ENCODE measurements at regions not wholly inside any gene's neighbourhood (a gene's known extent, or its start where the extent isn't known, plus 50 kb on each side); places are given as distances from the start of the nearest gene placed in this dataset.

DNA sequence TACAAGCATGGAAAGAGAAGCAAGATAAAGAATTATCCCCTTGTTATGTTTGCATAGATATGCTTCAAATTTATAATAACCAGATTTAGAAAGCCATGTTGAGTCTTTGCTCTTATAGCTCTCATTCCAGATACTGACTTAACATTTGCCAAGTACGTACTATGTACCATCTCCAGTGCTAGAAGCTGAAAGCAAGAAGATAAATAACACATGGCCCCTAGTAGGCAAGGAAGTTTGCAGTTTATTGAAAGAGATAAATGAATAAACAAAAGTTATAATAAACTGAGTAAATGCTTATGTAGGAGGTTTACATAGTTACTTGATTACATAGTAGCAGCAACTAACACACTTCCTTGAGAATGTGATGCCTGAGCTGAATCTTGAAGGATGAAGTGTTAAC, 628.4 kb downstream of the HINT1 start:
- H3K27ac ChIP-seq (ENCODE audit: low read depth, low read length, severe bottlenecking): no peak overlapping the region
- H3K4me1 ChIP-seq (ENCODE audit: control insufficient read depth, insufficient read depth, low read length, poor library complexity, severe bottlenecking): no peaks in the 10 kb centered on the region
- no peaks in the 10 kb centered on the region for H3K9me3 ChIP-seq (ENCODE audit: control insufficient read depth, low read length)
- H3K36me3 ChIP-seq (ENCODE audit: control insufficient read depth, insufficient read depth, low read length): no peaks in the 10 kb centered on the region
- WGBS, 2 experiments (ENCODE audit: insufficient coverage in 2 of 2): no CpG with 5 or more reads among the region's 1 CpG
- no peak overlapping the region for H3K4me3 ChIP-seq (ENCODE audit: extremely low read depth, insufficient read depth, low read length, poor library complexity, severe bottlenecking)

DNA sequence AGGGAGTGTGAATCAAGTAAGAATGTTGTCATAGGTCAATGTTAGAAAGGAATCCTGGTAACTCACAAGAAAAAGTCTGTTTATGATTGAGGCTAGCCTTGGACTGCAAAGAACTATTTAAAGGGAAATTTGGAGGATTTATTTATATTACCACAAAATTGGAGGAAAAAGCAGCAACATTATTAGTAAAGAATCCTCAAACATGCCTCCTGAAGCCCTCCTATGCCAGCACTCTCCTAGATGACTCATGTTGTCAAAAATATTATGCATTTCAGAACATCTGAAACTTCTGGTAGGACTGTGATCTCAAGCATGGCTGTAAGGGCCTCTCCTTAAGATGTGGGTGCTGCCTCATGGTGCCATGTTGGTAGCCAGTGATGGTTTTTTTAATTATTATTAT, 628.5 kb downstream of the CHSY3 start:
- H3K27ac ChIP-seq (ENCODE audit: low read depth, low read length, severe bottlenecking): no peak overlapping the region
- H3K4me1 ChIP-seq (ENCODE audit: control insufficient read depth, insufficient read depth, low read length, poor library complexity, severe bottlenecking): no peaks in the 10 kb centered on the region
- no peaks in the 10 kb centered on the region for H3K36me3 ChIP-seq (ENCODE audit: control insufficient read depth, insufficient read depth, low read length)
- no peaks in the 10 kb centered on the region for H3K9me3 ChIP-seq (ENCODE audit: control insufficient read depth, low read length)
- no peak overlapping the region for H3K4me3 ChIP-seq (ENCODE audit: extremely low read depth, insufficient read depth, low read length, poor library complexity, severe bottlenecking)

DNA sequence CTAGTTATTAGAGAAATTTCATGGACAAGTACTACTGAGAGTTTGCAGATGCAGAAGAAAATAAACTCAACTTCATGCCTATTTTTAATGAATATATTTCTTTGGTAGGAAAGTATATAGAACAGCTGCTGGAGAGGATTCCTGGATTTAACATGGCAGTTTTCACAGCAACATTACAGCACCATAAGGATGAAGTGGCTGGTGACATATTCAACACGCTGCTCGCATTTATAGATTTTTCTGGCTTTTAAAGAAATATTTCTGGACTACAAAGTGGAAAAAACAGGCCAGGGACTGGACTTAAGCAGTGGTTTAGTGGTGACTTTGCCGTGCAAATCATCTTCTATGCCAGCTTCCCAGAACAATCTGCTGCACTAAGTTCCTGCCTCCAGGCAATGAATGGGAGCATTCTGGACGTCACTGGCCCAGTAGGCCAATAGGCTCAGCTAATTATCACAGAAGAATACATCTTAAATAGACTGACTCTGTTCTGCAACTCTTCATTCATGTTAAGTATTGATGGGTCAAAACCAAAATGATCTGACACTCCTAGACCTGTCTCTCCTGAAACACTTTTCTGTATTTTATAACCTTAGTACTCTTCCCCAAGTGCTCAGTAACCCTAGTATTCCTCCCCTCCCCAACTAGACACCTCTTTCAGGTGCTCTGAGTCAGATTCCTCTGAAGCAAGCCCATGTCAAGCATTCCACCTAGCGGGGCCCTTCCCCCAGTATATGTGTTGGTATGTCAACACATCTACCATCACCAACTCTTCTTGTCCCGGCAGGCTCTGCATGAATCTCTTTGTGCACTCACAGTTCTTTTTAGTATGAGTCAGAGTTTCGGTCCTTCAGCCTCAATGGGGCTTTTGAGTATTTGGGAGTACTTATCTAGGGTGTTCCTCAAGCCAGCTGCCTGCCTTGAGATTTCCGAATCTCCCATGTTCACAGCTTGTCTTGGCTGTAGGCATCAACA, 625.5 kb downstream of the CHSY3 start:
- H3K4me3 ChIP-seq (ENCODE audit: extremely low read depth, insufficient read depth, low read length, poor library complexity, severe bottlenecking): no peak overlapping the region
- H3K9me3 ChIP-seq (ENCODE audit: control insufficient read depth, low read length): no peaks in the 10 kb centered on the region
- H3K36me3 ChIP-seq (ENCODE audit: control insufficient read depth, insufficient read depth, low read length): no peaks in the 10 kb centered on the region
- 89 to 90% methylated on average over 5 to 6 of the region's 8 CpGs for WGBS, 2 experiments (ENCODE audit: insufficient coverage in 2 of 2)
- H3K4me1 ChIP-seq (ENCODE audit: control insufficient read depth, insufficient read depth, low read length, poor library complexity, severe bottlenecking): no peaks in the 10 kb centered on the region
- H3K27ac ChIP-seq (ENCODE audit: low read depth, low read length, severe bottlenecking): no peak overlapping the region

DNA sequence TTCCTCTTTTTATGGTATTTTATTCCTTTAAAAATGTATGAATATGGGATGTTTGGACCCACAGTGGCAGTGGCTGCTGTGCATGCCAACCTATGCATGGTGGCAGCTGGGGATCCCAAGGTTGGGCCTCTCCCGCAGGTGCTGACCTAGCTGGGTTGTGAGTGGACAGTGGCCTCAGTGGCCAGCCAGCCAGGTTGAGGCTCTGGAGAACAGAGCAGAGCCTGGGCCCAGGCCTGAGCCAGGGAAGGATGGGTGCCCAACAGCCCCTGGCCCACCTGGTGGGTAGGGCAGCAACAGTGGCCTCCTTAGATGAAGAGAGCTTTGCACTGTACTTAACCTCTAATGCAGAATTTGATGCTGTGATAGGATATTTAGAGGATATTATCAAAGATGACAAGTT, 624.8 kb downstream of the CHSY3 start:
- 100% methylated on average over 1 of the region's 1 CpG for WGBS, 2 experiments (ENCODE audit: insufficient coverage in 2 of 2)
- H3K36me3 ChIP-seq (ENCODE audit: control insufficient read depth, insufficient read depth, low read length): no peaks in the 10 kb centered on the region
- H3K27ac ChIP-seq (ENCODE audit: low read depth, low read length, severe bottlenecking): no peak overlapping the region
- H3K4me1 ChIP-seq (ENCODE audit: control insufficient read depth, insufficient read depth, low read length, poor library complexity, severe bottlenecking): no peaks in the 10 kb centered on the region
- no peaks in the 10 kb centered on the region for H3K9me3 ChIP-seq (ENCODE audit: control insufficient read depth, low read length)
- H3K4me3 ChIP-seq (ENCODE audit: extremely low read depth, insufficient read depth, low read length, poor library complexity, severe bottlenecking): no peak overlapping the region

DNA sequence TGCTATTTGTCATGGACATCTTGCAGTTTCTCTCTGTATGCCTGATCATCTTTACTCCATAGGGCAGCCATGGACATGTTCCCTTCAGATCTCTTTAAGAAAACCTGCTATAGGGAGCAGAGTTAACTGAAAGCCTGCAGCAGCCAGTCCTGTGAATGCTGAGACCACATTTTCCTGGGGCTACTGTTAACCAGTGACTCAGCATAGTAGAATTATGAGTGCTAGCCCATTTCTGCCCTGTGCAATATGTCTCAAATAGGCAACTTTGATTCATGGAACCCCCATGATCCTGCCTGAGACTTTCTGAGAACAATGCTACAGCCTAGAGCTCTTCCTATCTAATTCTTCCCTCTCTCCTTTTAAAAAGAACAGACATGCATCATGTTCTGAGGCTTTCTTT, 624.2 kb downstream of the CHSY3 start:
- Histone ChIP-seq H3K36me3 (ENCODE audit: control insufficient read depth, insufficient read depth, low read length) (no peaks in the 10 kb centered on the region), H3K4me3 (ENCODE audit: extremely low read depth, insufficient read depth, low read length, poor library complexity, severe bottlenecking) (no peak overlapping the region), H3K9me3 (ENCODE audit: control insufficient read depth, low read length) (no peaks in the 10 kb centered on the region), H3K27ac (ENCODE audit: low read depth, low read length, severe bottlenecking) (no peak overlapping the region), H3K4me1 (ENCODE audit: control insufficient read depth, insufficient read depth, low read length, poor library complexity, severe bottlenecking) (no peaks in the 10 kb centered on the region)

DNA sequence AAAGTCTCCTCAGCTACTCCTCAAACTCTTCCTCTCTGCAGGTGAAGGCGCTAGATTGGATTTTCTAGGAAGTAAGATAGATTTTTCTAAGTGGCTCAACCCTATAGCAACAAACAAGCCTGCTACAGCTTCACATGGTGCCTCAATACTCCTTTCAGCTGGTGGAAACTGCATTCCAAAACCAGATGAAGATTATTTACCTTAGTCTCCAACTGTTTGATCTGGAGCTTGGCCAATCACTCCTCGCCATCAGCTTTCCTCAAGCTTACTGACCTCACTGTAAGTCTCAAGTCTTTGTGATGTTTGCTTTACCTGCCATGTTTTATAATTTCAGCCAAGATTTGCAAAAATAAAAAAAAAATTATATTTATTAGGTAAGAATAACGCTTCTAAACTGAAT, 622.4 kb downstream of the CHSY3 start:
- no peak overlapping the region for H3K27ac ChIP-seq (ENCODE audit: low read depth, low read length, severe bottlenecking)
- 100% methylated on average over 1 of the region's 3 CpGs; no CpG with 5 or more reads in 1 of the 2 experiments for WGBS, 2 experiments (ENCODE audit: insufficient coverage in 2 of 2)
- no peaks in the 10 kb centered on the region for H3K36me3 ChIP-seq (ENCODE audit: control insufficient read depth, insufficient read depth, low read length)
- H3K9me3 ChIP-seq (ENCODE audit: control insufficient read depth, low read length): no peaks in the 10 kb centered on the region
- no peaks in the 10 kb centered on the region for H3K4me1 ChIP-seq (ENCODE audit: control insufficient read depth, insufficient read depth, low read length, poor library complexity, severe bottlenecking)
- H3K4me3 ChIP-seq (ENCODE audit: extremely low read depth, insufficient read depth, low read length, poor library complexity, severe bottlenecking): no peak overlapping the region

DNA sequence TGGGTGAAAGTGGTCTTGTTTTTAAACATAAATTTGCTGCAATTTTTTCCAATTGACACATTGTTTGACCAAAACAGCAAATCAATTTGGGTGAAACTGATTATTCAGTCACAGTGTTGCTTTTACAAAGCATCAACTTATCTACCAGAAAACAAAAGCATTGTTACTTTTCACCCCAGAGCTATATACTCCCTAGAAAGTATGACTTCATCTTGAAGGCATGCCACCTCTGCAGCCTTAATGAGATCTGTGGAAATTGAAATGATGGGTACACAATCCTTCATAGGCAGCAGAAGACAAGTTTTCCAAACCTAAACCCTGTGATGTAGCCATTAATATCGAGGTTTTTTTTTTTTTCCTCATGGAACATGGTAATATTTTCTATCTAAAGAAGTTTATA, 615.9 kb downstream of the CHSY3 start:
- peaks cover 7% of the 10 kb centered on the region for H3K9me3 ChIP-seq (ENCODE audit: control insufficient read depth, low read length)
- no peaks in the 10 kb centered on the region for H3K36me3 ChIP-seq (ENCODE audit: control insufficient read depth, insufficient read depth, low read length)
- no CpG with 5 or more reads among the region's 1 CpG for WGBS, 2 experiments (ENCODE audit: insufficient coverage in 2 of 2)
- H3K4me3 ChIP-seq (ENCODE audit: extremely low read depth, insufficient read depth, low read length, poor library complexity, severe bottlenecking): no peak overlapping the region
- no peak overlapping the region for H3K27ac ChIP-seq (ENCODE audit: low read depth, low read length, severe bottlenecking)
- H3K4me1 ChIP-seq (ENCODE audit: control insufficient read depth, insufficient read depth, low read length, poor library complexity, severe bottlenecking): no peaks in the 10 kb centered on the region

DNA sequence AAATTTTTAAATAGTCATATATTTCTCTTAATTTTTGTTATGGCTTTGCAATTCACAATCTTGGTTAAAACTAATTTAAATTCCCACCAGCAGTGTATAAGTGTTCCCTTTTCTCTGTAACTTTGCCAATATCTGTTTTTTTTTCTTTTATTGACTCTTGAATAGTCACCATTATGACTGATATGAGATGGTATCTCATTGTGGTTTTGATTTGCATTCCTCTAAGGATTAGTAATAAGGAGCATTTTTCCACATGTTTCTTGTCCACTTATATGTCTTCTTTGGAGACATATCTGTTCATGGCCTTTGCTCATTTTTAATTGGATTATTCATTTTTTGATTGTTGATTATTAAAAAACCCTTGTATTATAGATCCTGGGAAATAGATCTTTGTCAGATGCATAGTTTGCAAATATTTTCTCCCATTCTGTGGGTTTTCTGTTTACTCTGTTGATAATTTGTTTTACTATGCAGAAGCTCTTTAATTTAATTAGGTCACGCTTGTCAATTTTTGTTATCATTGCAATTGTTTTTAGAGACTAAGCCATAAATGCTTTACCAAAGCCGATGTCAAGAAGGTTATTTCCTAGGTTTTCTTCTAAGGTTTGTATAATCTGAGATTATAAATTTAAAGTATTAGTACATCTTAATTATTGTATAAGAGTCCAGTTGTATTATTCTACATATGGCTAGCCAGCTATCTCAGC, 610.9 kb downstream of the CHSY3 start:
- no CpG with 5 or more reads among the region's 2 CpGs for WGBS, 2 experiments (ENCODE audit: insufficient coverage in 2 of 2)
- no peak overlapping the region for H3K27ac ChIP-seq (ENCODE audit: low read depth, low read length, severe bottlenecking)
- no peaks in the 10 kb centered on the region for H3K4me1 ChIP-seq (ENCODE audit: control insufficient read depth, insufficient read depth, low read length, poor library complexity, severe bottlenecking)
- no peak overlapping the region for H3K4me3 ChIP-seq (ENCODE audit: extremely low read depth, insufficient read depth, low read length, poor library complexity, severe bottlenecking)
- H3K36me3 ChIP-seq (ENCODE audit: control insufficient read depth, insufficient read depth, low read length): no peaks in the 10 kb centered on the region
- H3K9me3 ChIP-seq (ENCODE audit: control insufficient read depth, low read length): peaks cover 7% of the 10 kb centered on the region

DNA sequence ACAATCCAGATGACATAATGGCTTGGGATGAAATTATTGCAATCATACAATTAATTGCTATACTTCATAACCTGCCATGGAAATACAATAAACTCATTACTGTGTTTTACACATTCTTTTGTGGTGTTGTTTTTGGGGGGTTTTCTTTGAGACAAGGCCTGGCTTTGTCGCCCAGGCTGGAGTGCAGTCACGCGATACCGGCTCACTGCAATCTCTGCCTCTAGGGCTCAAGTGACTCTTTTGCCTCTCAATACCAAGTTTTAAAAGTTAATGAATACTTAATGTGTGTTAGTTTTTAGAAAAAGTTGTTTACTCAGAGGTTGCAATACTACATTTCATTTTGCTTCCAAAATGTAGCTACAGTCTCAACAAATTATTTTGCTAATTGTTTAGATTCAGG, 598.4 kb downstream of the CHSY3 start:
- H3K9me3 ChIP-seq (ENCODE audit: control insufficient read depth, low read length): no peaks in the 10 kb centered on the region
- no peaks in the 10 kb centered on the region for H3K36me3 ChIP-seq (ENCODE audit: control insufficient read depth, insufficient read depth, low read length)
- no peaks in the 10 kb centered on the region for H3K4me1 ChIP-seq (ENCODE audit: control insufficient read depth, insufficient read depth, low read length, poor library complexity, severe bottlenecking)
- H3K27ac ChIP-seq (ENCODE audit: low read depth, low read length, severe bottlenecking): no peak overlapping the region
- H3K4me3 ChIP-seq (ENCODE audit: extremely low read depth, insufficient read depth, low read length, poor library complexity, severe bottlenecking): no peak overlapping the region
- WGBS, 2 experiments (ENCODE audit: insufficient coverage in 2 of 2): 78% methylated on average over 4 of the region's 4 CpGs; no CpG with 5 or more reads in 1 of the 2 experiments

DNA sequence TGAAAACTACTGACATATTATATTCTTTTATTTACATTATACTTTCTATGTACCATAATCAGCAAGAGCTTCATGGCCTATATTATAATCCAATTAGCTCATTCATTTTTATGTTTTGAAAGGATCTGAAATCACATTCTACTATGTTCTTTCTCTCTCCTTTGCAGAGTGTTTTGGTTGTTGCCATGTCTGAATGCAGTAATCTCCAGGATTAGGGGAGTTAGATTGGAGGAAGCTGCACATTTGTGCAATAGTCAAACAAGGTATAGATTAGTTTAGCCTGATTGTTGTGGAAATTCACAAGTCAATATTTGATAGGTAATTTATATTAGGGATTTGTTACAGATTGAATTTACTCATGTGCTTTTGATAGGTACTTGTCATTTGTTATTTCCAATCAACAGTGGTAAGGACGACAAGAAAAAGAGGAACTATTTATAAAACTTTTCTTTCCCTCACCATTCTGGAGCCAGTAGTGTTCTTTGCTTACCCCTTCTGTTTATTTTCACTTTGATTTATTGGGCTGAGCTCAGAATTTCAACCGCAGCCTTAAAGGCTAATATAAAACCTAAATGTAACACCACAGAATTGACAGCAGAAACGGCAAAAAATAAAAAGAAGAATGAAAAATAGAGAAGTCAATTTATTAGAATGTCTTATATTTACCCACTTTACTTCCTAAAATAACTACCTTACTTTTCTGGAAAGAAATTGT, 597.0 kb downstream of the CHSY3 start:
- H3K9me3 ChIP-seq (ENCODE audit: control insufficient read depth, low read length): no peaks in the 10 kb centered on the region
- H3K36me3 ChIP-seq (ENCODE audit: control insufficient read depth, insufficient read depth, low read length): no peaks in the 10 kb centered on the region
- no peaks in the 10 kb centered on the region for H3K4me1 ChIP-seq (ENCODE audit: control insufficient read depth, insufficient read depth, low read length, poor library complexity, severe bottlenecking)
- H3K27ac ChIP-seq (ENCODE audit: low read depth, low read length, severe bottlenecking): no peak overlapping the region
- no peak overlapping the region for H3K4me3 ChIP-seq (ENCODE audit: extremely low read depth, insufficient read depth, low read length, poor library complexity, severe bottlenecking)
- WGBS, 2 experiments (ENCODE audit: insufficient coverage in 2 of 2): no CpG with 5 or more reads among the region's 3 CpGs
